ENCODE measurements at regions not wholly inside any gene's neighbourhood (a gene's known extent, or its start where the extent isn't known, plus 50 kb on each side); places are given as distances from the start of the nearest gene placed in this dataset.
"Not testable (repeated sequence)": the region's sequence is repeated elsewhere in the genome, so short reads cannot be mapped to it uniquely, and the experiment has no call there.

- no peak overlapping the region for H3K4me3 ChIP-seq (replicated peaks; ENCODE audit: low read depth, low read length)
- DNase-seq (ENCODE audit: extremely low read depth, low read depth) = no peak
- TF ChIP-seq CTCF (IDR thresholded peaks at IDR 0.05; ENCODE audit: low read depth, low read length, missing control alignments) = no peak
These were observed 309.6 kb downstream of the SOCS6 start for GRCh38 chr18:70598406-70598805.

GRCh38 chr18:70582981-70583380 lies 294.1 kb downstream of the SOCS6 start:
- TF ChIP-seq CTCF (IDR thresholded peaks at IDR 0.05; ENCODE audit: low read depth, low read length, missing control alignments) = no peak
- no peak overlapping the region for H3K4me3 ChIP-seq (replicated peaks; ENCODE audit: low read depth, low read length)
- DNase-seq (ENCODE audit: extremely low read depth, low read depth) = no peak

- TF ChIP-seq CTCF (IDR thresholded peaks at IDR 0.05; ENCODE audit: low read depth, low read length, missing control alignments) = peak; percentile 18
- DNase-seq (ENCODE audit: extremely low read depth, low read depth) = no peak
- H3K4me3 ChIP-seq (replicated peaks; ENCODE audit: low read depth, low read length) = no peak overlapping the region
These were observed 289.6 kb downstream of the SOCS6 start for GRCh38 chr18:70578480-70578879.

GRCh38 chr18:70577023-70577420 lies 288.2 kb downstream of the SOCS6 start:
- DNase-seq (ENCODE audit: extremely low read depth, low read depth) = no peak

GRCh38 chr18:70576276-70577022 lies 287.6 kb downstream of the SOCS6 start:
- no peak overlapping the region for H3K4me3 ChIP-seq (replicated peaks; ENCODE audit: low read depth, low read length)
- no peak for TF ChIP-seq CTCF (IDR thresholded peaks at IDR 0.05; ENCODE audit: low read depth, low read length, missing control alignments)
- no peak for DNase-seq (ENCODE audit: extremely low read depth, low read depth)

More at GRCh38 chr18:70577023-70577420, 288.2 kb downstream of the SOCS6 start:
- H3K4me3 ChIP-seq (replicated peaks; ENCODE audit: low read depth, low read length) = no peak overlapping the region
- TF ChIP-seq CTCF (IDR thresholded peaks at IDR 0.05; ENCODE audit: low read depth, low read length, missing control alignments) = no peak

GRCh38 chr18:70574951-70575350 lies 286.1 kb downstream of the SOCS6 start:
- DNase-seq (ENCODE audit: extremely low read depth, low read depth); H3K4me3 ChIP-seq (replicated peaks; ENCODE audit: low read depth, low read length): not testable (repeated sequence)

GRCh38 chr18:70569647-70570046 lies 280.8 kb downstream of the SOCS6 start:
- H3K4me3 ChIP-seq (replicated peaks; ENCODE audit: low read depth, low read length); DNase-seq (ENCODE audit: extremely low read depth, low read depth): not testable (repeated sequence)

GRCh38 chr18:70559446-70559845 lies 270.6 kb downstream of the SOCS6 start:
- H3K4me3 ChIP-seq (replicated peaks; ENCODE audit: low read depth, low read length) = no peak overlapping the region
- no peak for DNase-seq (ENCODE audit: extremely low read depth, low read depth)
- TF ChIP-seq CTCF (IDR thresholded peaks at IDR 0.05; ENCODE audit: low read depth, low read length, missing control alignments) = no peak
